A549 (cell line): ENCODE measurements at regions not wholly inside any gene's neighbourhood (a gene's known extent, or its start where the extent isn't known, plus 50 kb on each side); places are given as distances from the start of the nearest gene placed in this dataset.

Source experiments
- ATAC-seq, 2 experiments: fragments of 200-7000 bp in 1 of 2; fragments of >200 bp in 1 of 2; cut with Nextera tagmentation in 1 of 2; cut with Tn5 transposase in 1 of 2; 3 replicates each; pipeline versions ENCODE4 v1.8.0 to v1.9.1; 2018 to 2020; ENCODE audit warnings: mild to moderate bottlenecking in 1 of 2, moderate library complexity in 1 of 2
- CTCF ChIA-PET: fragments of 300-600 bp; sonication (Branson Sonifier 250); formaldehyde crosslinking; extraction: SDS; loops from one replicate; lab custom pipeline; 2021; ENCODE audit warnings: antibody characterized with exemption, inconsistent platforms; lab: Yijun Ruan, JAX
- POLR2A ChIA-PET: fragments of 350-600 bp; formaldehyde crosslinking; extraction: SDS; loops from one replicate; lab custom pipeline; 2021; ENCODE audit warnings: antibody characterized with exemption, inconsistent platforms; lab: Yijun Ruan, JAX
- DNase-seq, 2 experiments: peaks; one replicate each; pipeline versions ENCODE4 v3.0.0 to v3.0.0-alpha.2; 2011 to 2016; ENCODE audit warnings: low read depth in 1 of 2, low spot score in 1 of 2
- FAIRE-seq: peaks from 2 replicates; lab custom pipeline; 2011; peaks lifted over from hg19 to GRCh38; lab: Jason Lieb, UNC
- H3K27ac ChIP-seq, 2 experiments: fragments of >200 bp; sonication (Bioruptor Twin); formaldehyde crosslinking; 3 replicates each; pipeline ENCODE4 v1.5.1; 2016 to 2017
- H3K4me1 ChIP-seq: fragments of >200 bp; sonication (Bioruptor Twin); formaldehyde crosslinking; 3 replicates; pipeline ENCODE4 v1.6.1; 2016
- H3K4me2 ChIP-seq: fragments of >200 bp; sonication (Bioruptor Twin); formaldehyde crosslinking; 3 replicates; pipeline ENCODE4 v1.6.1; 2016
- H3K4me3 ChIP-seq: fragments of >200 bp; sonication (Bioruptor Twin); formaldehyde crosslinking; 3 replicates; pipeline ENCODE4 v1.5.1; 2016
- H3K9me3 ChIP-seq: fragments of >200 bp; sonication (Bioruptor Twin); formaldehyde crosslinking; 3 replicates; pipeline ENCODE4 v1.6.1; 2016
- CBX2 ChIP-seq: fragments of 200-600 bp; sonication (generic); IDR thresholded peaks from 2 replicates; pipeline ENCODE4 v1.6.1; 2016; ENCODE audit warnings: low read depth, mild to moderate bottlenecking, borderline replicate concordance
- CEBPB ChIP-seq, 2 experiments: fragments of >200 bp in 1 of 2; sonication (Bioruptor Twin) in 1 of 2; formaldehyde crosslinking in 1 of 2; IDR thresholded peaks; 2 replicates each; pipeline ENCODE4 v1.6.1; 2012 to 2016
- CHD4 ChIP-seq: fragments of 200-600 bp; sonication (generic); IDR thresholded peaks from 2 replicates; pipeline ENCODE4 v1.6.1; 2016; ENCODE audit warnings: antibody characterized with exemption, mild to moderate bottlenecking, borderline replicate concordance
- EHMT2 ChIP-seq: fragments of 200-600 bp; sonication (generic); IDR thresholded peaks from 2 replicates; pipeline ENCODE4 v1.6.1; 2016; ENCODE audit warnings: antibody characterized with exemption, low read depth, mild to moderate bottlenecking, moderate library complexity
- FOSB ChIP-seq: fragments of 250-450 bp; sonication (Bioruptor Pico); IDR thresholded peaks from 2 replicates; pipeline ENCODE4 v1.5.0; 2020; ENCODE audit warnings: mild to moderate bottlenecking, moderate library complexity
- GATA3 ChIP-seq: IDR thresholded peaks from 2 replicates; pipeline ENCODE4 v1.6.1; 2012; ENCODE audit warnings: borderline replicate concordance
- HDAC2 ChIP-seq: fragments of 200-600 bp; sonication (generic); IDR thresholded peaks from 2 replicates; pipeline ENCODE4 v1.6.1; 2016
- HOXB13 ChIP-seq: fragments of 250-450 bp; sonication (Bioruptor Pico); IDR thresholded peaks from 2 replicates; pipeline ENCODE4 v1.5.0; 2020; ENCODE audit warnings: low read depth, mild to moderate bottlenecking, moderate library complexity
- HOXB5 ChIP-seq: fragments of 250-450 bp; sonication (Bioruptor Pico); IDR thresholded peaks from 2 replicates; pipeline ENCODE4 v1.5.0; 2020; ENCODE audit warnings: mild to moderate bottlenecking, moderate library complexity
- KDM1A ChIP-seq: fragments of 200-600 bp; sonication (generic); IDR thresholded peaks from 2 replicates; pipeline ENCODE4 v1.6.1; 2016; ENCODE audit warnings: low read depth, mild to moderate bottlenecking
- KDM5A ChIP-seq: fragments of 200-600 bp; sonication (generic); IDR thresholded peaks from 2 replicates; pipeline ENCODE4 v1.6.1; 2016; ENCODE audit warnings: antibody characterized with exemption, mild to moderate bottlenecking
- MAFK ChIP-seq: fragments of 450-650 bp; IDR thresholded peaks from 2 replicates; pipeline ENCODE4 v1.6.1; 2014; ENCODE audit not compliant: partially characterized antibody
- MAZ ChIP-seq: fragments of 150-350 bp; IDR thresholded peaks from 2 replicates; pipeline ENCODE4 v1.6.1; 2014; ENCODE audit warnings: antibody characterized with exemption, low read depth, low read length, borderline replicate concordance
- MYC ChIP-seq: IDR thresholded peaks from 2 replicates; pipeline ENCODE4 v1.6.1; 2012; ENCODE audit warnings: mild to moderate bottlenecking, inconsistent platforms, low read length, improper control_type of control experiment, borderline replicate concordance
- NFE2L2 ChIP-seq: fragments of 150-350 bp; conservative IDR thresholded peaks from 2 replicates; pipeline ENCODE4 v1.6.1; 2014; ENCODE audit warnings: low read length
- NR3C1 ChIP-seq: fragments of >200 bp; sonication (Bioruptor Twin); formaldehyde crosslinking; IDR thresholded peaks from 3 replicates; pipeline ENCODE4 v1.6.1; 2017
- POLR2AphosphoS2 ChIP-seq: conservative IDR thresholded peaks from 2 replicates; pipeline ENCODE4 v1.6.1; 2012; ENCODE audit warnings: low read length, improper control_type of control experiment, inconsistent platforms
- RAD21 ChIP-seq, 2 experiments: fragments of >200 bp in 1 of 2; sonication (Bioruptor Twin) in 1 of 2; formaldehyde crosslinking in 1 of 2; IDR thresholded peaks in 1 of 2; conservative IDR thresholded peaks in 1 of 2; 2 replicates in 1 of 2; 3 replicates in 1 of 2; pipeline ENCODE4 v1.6.1; 2012 to 2018; ENCODE audit warnings: inconsistent platforms in 1 of 2
- RARB ChIP-seq: fragments of 250-450 bp; sonication (Bioruptor Pico); IDR thresholded peaks from 2 replicates; pipeline ENCODE4 v1.8.0; 2021; ENCODE audit warnings: mild to moderate bottlenecking, moderate library complexity
- RCOR1 ChIP-seq: fragments of 150-350 bp; IDR thresholded peaks from 2 replicates; pipeline ENCODE4 v1.6.1; 2014; ENCODE audit warnings: antibody characterized with exemption, low read length, low read depth
- REST ChIP-seq: fragments of 200-600 bp; sonication (generic); IDR thresholded peaks from 2 replicates; pipeline ENCODE4 v1.6.1; 2016; ENCODE audit warnings: antibody characterized with exemption, mild to moderate bottlenecking, moderate library complexity
- TFCP2L1 ChIP-seq: fragments of 250-450 bp; sonication (Bioruptor Pico); IDR thresholded peaks from 2 replicates; pipeline ENCODE4 v1.5.0; 2021; ENCODE audit warnings: mild to moderate bottlenecking
- ZSCAN20 ChIP-seq: fragments of 250-450 bp; sonication (Bioruptor Pico); IDR thresholded peaks from 2 replicates; pipeline ENCODE4 v1.8.0; 2022; ENCODE audit warnings: mild to moderate bottlenecking, moderate library complexity
- WGBS: methylation state at CpG from one replicate; pipeline ENCODE4 v1.1.6; 2017; ENCODE audit errors: missing lambda C conversion rate; 5-methylcytosine and 5-hydroxymethylcytosine counted together
- TF ChIP-seq, protein P1 (sequence below): fragments of 250-450 bp; sonication (Bioruptor Pico); IDR thresholded peaks from 2 replicates; pipeline ENCODE4 v1.5.0; 2020; ENCODE audit warnings: low read depth, mild to moderate bottlenecking, moderate library complexity

DNA sequence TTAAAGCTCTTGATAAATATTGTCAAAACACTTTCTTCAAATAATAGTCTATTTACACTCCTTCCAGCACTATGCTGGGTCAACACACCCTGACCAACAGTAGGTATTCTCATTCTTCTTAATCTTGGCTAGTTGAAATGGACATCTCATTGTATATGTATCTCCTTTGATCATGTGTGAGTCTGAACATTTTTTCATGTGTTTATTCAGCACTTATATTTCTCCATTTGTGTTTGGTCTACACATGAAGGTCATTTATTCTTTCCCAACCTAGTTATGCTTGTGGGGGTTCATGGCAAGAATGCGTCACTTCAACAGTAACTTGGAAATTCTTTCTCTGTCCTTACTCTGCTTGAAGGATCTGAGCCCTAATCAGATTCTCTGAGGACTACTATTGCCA lies 133.1 kb upstream of the ARID2 start:
- TF ChIP-seq RCOR1 = no peak
- no peak for TF ChIP-seq NR3C1
- no peak for TF ChIP-seq MAFK
- no peak for TF ChIP-seq TFCP2L1 (CRISPR knock-in tag)
- TF ChIP-seq FOSB = no peak
- TF ChIP-seq HDAC2 = no peak
- TF ChIP-seq, protein P1, sequence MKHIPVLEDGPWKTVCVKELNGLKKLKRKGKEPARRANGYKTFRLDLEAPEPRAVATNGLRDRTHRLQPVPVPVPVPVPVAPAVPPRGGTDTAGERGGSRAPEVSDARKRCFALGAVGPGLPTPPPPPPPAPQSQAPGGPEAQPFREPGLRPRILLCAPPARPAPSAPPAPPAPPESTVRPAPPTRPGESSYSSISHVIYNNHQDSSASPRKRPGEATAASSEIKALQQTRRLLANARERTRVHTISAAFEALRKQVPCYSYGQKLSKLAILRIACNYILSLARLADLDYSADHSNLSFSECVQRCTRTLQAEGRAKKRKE = no peak
- no peak for TF ChIP-seq RARB
- TF ChIP-seq ZSCAN20 (CRISPR knock-in tag) = no peak
- no peak for TF ChIP-seq NFE2L2
- no peak for TF ChIP-seq HOXB13 (CRISPR knock-in tag)
- no peak for TF ChIP-seq KDM1A
- no peak for TF ChIP-seq RAD21 (conservative IDR thresholded peaks at IDR 0.05 in 1 of 2, IDR thresholded peaks at IDR 0.05 in 1 of 2)
- FAIRE-seq (no peak), ATAC-seq (no peak), DNase-seq (no peak)
- 79% methylated on average over 1 of the region's 1 CpG for WGBS
- CTCF ChIA-PET = no interaction called here
- H3K9me3 ChIP-seq = no peaks in the 10 kb centered on the region
- no peak overlapping the region for H3K4me2 ChIP-seq
- no peak overlapping the region for H3K4me3 ChIP-seq
- no peak overlapping the region for H3K27ac ChIP-seq
- H3K4me1 ChIP-seq = no peaks in the 10 kb centered on the region
- POLR2A ChIA-PET = no interaction called here

GRCh38 chr12:45598336-45598735 lies 131.2 kb upstream of the ARID2 start:
- Histone ChIP-seq H3K4me3 (no peak overlapping the region), H3K27ac (no peak overlapping the region), H3K9me3 (no peaks in the 10 kb centered on the region), H3K4me1 (no peaks in the 10 kb centered on the region), H3K4me2 (no peak overlapping the region)
- ATAC-seq = no peak
- TF ChIP-seq CBX2 (no peak), GATA3 (no peak), HOXB5 (no peak), CHD4 (no peak), FOSB (no peak), MAZ (no peak), KDM5A (no peak), CEBPB (IDR thresholded peaks at IDR 0.05) (no peak), EHMT2 (no peak)
- no peak for DNase-seq
- CTCF ChIA-PET = interaction anchor here (0.6 to 0.7 kb wide), 2 partner anchors 270 to 299 kb away, joined by 3 read pairs; no protein-coding TSS in a partner anchor
- no peak for FAIRE-seq
- WGBS = 18% methylated on average over 2 of the region's 2 CpGs
- POLR2A ChIA-PET = no interaction called here

GRCh38 chr12:45598761-45599160 lies 130.7 kb upstream of the ARID2 start:
- POLR2A ChIA-PET = no interaction called here
- FAIRE-seq = no peak
- CTCF ChIA-PET = interaction anchor here (0.6 to 0.7 kb wide), 2 partner anchors 270 to 298 kb away, joined by 3 read pairs; no protein-coding TSS in a partner anchor

More at GRCh38 chr12:45598761-45599160, 130.7 kb upstream of the ARID2 start:
- WGBS = 39% methylated on average over 1 of the region's 1 CpG
- ATAC-seq (no peak), DNase-seq (no peak)
- no peak overlapping the region for H3K4me2 ChIP-seq
- H3K27ac ChIP-seq = no peak overlapping the region
- TF ChIP-seq FOSB = no peak
- no peak for TF ChIP-seq HDAC2
- no peak for TF ChIP-seq MYC
- TF ChIP-seq POLR2AphosphoS2 = no peak
- TF ChIP-seq REST = no peak
- H3K4me3 ChIP-seq = no peak overlapping the region
- H3K9me3 ChIP-seq = no peaks in the 10 kb centered on the region
- H3K4me1 ChIP-seq = no peaks in the 10 kb centered on the region
